ENCODE measurements at regions not wholly inside any gene's neighbourhood (a gene's known extent, or its start where the extent isn't known, plus 50 kb on each side); places are given as distances from the start of the nearest gene placed in this dataset.

- TF ChIP-seq CTCF (IDR thresholded peaks at IDR 0.05) (no peak), POLR2A (IDR thresholded peaks at IDR 0.05) (no peak)
These were observed 470.5 kb downstream of the EPHA3 start for GRCh38 chr3:89577637-89578530.
